ENCODE measurements at regions not wholly inside any gene's neighbourhood (a gene's known extent, or its start where the extent isn't known, plus 50 kb on each side); places are given as distances from the start of the nearest gene placed in this dataset.
"Not testable (repeated sequence)": the region's sequence is repeated elsewhere in the genome, so short reads cannot be mapped to it uniquely, and the experiment has no call there.

DNA sequence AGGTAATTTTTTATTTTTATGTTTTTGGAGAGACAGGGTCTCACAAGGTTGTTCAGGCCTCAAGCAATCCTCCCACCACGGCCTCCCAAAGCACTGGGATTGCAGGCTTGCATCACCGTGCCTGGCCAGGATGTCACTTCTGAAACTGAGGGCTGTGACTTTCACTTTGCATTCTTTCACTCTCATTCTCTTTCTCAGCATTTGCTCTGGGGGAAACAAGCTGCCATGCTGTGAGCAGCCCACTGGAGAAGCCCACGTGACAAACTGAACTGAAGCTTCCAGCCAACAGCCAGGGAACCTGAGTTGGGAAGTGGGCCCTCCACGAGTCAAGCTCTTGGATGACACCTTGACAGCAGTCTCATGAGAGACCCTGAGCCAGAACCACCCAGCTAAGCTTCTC, 109.4 kb downstream of the C5orf15 start:
- no peak for DNase-seq (ENCODE audit: extremely low read depth, low read depth, low spot score)

DNA sequence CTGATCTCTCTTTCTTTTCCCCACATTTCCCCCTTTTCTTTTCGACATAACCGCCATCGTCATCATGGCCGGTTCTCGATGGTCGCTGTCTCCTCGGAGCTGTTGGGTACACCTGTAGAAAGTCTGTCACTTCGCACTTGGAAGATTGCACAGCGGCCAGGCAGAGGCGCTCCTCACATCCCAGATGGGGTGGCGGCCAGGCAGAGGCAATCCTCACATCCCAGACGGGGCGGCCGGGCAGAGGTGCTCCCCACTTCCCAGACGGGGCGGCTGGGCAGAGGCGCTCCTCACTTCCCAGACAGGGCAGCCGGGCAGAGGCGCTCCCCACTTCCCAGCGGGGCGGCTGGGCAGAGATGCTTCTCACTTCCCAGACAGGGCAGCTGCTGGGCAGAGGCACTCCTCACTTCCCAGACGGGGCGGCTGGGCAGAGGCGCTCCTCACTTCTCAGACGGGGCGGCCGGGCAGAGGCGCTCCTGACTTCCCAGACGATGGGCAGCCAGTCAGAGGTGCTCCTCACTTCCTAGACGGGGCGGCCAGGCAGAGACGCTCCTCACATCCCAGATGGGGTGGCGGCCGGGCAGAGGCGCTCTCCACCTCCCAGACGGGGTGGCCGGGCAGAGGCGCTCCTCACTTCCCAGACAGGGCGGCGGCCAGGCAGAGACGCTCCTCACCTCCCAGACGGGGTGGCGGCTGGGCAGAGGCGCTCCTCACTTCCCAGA, 110.7 kb downstream of the C5orf15 start:
- not testable (repeated sequence) for DNase-seq (ENCODE audit: extremely low read depth, low read depth, low spot score)

DNA sequence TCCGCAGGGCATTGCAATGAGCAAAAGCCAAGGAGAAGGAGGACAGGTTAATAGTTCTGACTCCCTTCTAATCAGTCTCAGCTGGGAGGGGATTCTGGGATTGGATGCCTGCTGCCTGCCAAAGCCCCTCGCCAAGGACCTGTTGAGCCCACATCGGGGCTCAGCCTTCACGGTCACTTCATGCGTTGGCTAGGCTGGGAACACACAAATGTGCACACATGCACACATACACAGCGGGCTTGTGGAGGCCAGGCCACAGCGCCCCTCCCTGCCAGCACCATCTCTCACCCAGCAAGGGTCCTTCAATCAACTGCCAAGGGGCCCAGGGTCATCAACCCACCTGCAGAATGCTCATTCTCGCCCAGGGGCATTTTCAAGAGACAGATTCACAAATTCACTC, 113.9 kb downstream of the C5orf15 start:
- DNase-seq (ENCODE audit: extremely low read depth, low read depth, low spot score) = no peak

DNA sequence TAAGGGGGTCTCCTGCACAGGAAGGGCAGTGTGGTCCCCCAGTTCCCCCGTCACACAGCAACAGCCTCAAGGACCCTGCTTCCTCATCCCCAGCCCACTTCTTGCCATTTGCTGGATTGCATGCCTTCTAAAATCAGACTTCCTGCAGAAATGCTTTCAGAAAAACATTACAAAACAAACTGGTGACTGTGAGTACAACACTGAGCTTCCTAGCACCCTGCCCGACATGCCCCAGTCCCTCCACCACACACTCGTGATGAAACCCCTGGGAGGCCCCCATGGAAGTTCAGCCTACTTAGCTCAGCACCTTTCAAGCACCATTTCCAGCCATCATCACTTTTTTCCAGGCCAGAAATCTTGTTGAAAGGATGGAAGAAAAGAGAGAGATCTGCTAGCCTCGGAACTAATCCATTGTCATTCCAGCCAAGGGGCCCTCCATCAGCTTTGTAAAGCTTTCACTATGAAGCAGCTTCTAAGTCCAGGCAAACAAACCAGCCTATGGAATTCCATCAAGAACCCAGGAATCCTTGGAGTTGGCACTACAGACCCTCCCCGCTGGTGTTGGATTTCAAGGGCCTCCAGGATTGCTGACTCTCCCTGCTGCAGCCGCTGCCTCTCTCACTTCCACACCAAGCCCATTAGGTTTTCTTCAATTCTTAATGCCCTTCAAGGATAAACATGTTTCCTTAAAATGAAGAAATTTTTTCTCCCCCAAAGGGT, 114.6 kb downstream of the C5orf15 start:
- no peak for DNase-seq (ENCODE audit: extremely low read depth, low read depth, low spot score)

DNA sequence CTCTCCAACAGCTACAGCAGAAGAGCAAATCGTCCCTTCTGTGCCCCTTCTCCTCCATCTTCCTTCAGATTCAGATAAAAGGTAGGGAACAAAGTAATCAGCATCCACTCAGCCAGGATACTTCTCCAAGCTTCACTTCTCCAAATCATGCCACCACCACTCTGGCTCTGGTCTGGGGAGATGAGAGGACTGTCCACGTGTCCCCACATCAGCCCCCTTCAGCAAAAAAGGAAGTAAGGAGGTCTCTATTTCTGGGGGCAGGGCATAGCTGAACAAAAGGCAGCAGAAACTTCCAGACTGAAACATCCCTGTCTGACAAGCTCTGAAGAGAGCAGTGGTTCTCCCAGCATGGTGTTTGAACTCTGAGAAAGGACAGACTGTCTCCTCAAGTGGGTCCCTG, 116.9 kb downstream of the C5orf15 start:
- DNase-seq (ENCODE audit: extremely low read depth, low read depth, low spot score) = no peak

DNA sequence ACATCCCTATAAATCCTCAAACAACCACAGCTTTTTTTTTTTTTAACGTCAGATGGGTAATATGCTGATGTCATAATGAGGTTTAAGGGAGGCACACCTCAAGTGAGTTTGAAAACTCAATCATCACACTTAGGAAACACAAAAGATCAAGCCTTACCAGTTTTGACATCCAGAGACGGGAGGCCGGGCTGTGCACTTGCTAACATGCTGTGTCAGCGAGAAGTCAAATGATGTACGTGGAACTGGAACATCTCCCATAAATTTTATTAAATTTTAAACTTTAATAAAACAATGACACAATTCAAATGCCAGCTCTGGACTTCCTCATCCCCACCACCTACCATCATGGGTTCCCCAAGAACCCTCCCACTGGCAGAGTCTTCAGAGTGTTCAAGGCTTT, 117.6 kb downstream of the C5orf15 start:
- no peak for DNase-seq (ENCODE audit: extremely low read depth, low read depth, low spot score)

DNA sequence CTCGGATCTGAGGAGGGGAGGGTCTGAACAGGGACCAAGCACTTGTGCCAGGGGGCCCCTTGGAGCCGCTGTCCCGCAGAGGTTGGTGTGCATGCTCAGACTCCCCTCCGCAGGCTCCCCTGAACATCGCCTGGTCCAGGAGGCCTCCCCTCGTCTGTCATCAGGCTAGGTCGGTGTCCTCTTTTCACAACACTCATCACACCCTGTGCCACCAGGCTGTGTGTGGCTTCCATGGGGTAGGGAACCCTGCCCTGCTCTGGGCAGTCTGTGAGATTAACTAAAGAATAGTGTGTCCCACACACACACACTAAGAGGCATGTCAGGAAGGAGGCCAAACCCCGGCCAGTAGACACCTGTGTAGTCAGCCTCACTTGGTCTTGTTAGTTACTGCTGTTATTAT, 119.3 kb downstream of the C5orf15 start:
- DNase-seq (ENCODE audit: extremely low read depth, low read depth, low spot score) = no peak

DNA sequence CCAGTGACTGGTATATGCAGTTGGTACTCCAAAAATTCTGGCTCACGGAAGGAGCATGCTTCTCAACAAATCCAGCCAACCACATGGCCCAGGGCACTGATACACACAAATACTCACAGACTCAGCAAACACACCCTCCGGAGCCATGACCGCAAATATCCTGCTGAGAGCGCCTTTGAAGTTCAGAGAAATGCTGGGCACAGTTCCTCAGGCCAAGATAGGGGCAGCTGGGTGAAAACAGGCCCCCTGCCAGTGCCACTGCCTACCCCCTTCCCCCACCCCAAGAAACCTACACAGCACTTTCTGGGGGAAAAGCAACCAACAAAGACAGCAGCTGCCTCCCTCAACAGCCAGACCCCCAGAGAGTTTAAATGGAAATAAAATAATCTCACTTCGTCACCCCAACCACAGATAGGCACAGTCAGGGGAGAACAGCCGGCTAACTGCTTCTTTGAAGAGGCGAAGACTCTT, 120.0 kb downstream of the C5orf15 start:
- DNase-seq (ENCODE audit: extremely low read depth, low read depth, low spot score) = no peak

DNA sequence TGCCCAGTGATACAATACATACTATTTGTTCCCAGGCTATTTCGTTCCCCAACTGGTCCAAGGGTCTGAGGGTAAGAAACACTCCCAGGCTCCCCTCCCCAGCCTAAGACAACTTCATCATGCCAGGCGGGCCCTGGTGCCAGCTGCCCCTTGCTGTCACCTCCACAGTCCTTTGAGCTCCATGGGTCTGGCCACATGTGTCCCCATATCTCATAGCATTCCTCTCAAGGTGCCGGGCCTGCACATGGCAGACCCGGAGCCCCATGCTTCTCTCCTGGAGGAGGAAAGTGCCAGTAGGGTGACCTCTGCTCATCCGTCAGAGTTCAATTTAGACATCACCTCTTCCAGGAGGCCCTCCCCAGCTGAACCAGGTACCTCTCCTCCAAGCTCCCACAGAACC, 120.5 kb downstream of the C5orf15 start:
- no peak for DNase-seq (ENCODE audit: extremely low read depth, low read depth, low spot score)

DNA sequence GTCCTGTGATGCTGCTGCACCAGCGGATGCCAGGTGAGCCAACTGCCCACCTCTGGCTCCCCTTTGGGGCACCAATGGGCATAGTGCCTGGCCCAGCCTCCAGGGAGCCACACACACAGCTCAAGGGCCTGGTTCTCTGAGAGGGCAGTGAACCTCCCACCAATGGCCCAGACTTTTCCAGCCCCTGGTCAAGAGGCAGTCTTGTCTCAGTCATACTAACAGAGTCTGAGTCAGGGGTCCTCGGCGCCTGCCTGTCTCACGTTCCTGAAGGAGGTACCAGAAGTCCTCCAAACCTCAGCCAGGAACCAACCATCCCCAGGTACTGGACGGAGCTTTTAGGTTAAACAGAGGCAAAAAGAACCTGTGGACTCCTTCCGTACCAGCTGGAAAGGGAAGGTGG, 121.1 kb downstream of the C5orf15 start:
- no peak for DNase-seq (ENCODE audit: extremely low read depth, low read depth, low spot score)

DNA sequence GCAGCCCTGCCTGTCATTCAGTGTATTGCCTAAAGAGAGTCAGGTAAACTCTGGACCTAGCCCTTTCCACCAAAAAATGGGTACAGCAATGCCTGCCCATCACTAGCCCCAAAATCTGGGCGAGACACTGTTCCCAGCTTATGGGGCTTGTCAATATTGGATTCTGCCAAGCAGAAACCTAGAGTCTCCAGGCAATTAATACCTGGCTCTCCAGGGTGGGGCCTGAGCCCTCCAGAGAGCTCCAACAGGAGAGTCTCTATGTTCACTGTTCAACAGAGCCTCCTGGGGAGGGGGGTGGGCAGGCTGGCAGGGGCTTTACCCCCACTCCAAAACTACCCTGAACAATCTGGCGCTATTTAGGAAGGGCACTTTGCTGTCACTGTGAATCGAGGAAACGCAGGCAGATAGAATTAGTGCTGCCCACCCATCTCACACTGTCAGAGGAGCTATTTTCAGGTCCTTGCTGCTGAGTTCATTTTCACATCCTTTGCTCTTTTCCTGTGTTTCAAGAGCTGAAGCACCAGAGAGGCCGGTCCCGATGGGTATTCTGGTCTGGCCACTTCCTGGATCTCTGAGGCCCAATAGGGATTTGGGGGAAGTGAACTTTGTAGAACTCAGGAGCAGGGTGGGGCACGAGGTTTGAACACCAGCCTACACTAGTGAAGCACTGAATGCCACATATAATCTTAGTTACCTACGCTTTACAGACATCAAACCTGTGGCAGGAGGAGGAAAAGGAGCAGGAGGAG, 121.8 kb downstream of the C5orf15 start:
- DNase-seq (ENCODE audit: extremely low read depth, low read depth, low spot score) = no peak

DNA sequence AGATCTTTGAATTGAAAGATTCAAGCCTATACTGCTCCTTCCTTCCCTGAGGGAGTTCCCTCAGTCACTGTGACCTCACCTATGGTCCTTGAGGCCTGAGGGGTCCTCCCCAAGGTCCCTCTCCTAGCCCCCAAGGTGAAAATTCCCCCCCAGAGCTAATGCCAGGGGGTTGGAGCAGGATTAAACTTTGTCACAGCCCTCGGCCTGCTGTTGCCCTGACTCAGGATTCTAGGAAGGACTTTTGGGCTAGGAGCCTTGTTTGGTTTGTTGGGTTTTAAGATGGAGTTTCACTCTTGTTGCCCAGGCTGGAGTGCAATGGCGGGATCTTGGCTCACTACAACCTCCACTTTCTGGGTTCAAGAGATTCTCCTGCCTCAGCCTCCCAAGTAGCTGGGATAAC, 123.2 kb downstream of the C5orf15 start:
- no peak for DNase-seq (ENCODE audit: extremely low read depth, low read depth, low spot score)

DNA sequence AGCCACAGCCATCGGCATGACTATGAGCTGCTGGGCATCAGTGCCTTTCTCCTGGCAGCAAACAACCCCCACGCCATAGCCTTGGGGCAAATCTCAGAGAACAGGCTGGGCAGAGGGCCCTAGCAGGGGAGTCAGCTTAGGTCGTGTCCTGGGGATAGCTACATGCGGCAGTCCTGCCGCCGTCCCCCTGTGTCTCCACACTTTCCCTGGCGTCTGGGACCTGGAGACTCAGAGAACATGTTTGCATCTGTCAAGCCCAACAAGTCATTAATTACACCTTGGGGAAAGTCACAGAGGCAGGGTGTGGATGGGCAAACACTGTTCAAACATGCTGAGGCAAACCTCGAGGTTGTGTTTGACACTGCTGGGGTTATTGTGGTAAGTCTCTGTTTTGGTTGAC, 123.6 kb downstream of the C5orf15 start:
- no peak for DNase-seq (ENCODE audit: extremely low read depth, low read depth, low spot score)

DNA sequence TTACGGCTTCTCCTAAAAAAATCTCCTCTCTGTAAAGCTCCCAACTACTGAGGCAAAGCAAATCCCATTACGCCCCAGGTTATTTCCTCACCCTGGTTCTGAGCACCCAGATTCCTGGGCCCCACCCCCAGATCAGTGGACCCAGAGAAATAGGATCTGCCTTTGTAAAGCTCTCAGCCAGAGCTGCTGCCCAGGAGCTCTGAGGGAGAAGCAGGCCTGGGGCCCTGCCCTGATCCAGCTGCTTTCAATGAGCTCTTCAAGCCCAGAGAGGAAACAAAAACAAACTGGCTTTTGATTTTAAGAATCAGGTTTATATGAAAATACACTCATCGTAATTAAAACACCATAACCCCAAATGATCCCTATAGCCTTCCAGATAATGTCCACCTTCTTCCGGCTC, 124.5 kb downstream of the C5orf15 start:
- DNase-seq (ENCODE audit: extremely low read depth, low read depth, low spot score) = no peak

DNA sequence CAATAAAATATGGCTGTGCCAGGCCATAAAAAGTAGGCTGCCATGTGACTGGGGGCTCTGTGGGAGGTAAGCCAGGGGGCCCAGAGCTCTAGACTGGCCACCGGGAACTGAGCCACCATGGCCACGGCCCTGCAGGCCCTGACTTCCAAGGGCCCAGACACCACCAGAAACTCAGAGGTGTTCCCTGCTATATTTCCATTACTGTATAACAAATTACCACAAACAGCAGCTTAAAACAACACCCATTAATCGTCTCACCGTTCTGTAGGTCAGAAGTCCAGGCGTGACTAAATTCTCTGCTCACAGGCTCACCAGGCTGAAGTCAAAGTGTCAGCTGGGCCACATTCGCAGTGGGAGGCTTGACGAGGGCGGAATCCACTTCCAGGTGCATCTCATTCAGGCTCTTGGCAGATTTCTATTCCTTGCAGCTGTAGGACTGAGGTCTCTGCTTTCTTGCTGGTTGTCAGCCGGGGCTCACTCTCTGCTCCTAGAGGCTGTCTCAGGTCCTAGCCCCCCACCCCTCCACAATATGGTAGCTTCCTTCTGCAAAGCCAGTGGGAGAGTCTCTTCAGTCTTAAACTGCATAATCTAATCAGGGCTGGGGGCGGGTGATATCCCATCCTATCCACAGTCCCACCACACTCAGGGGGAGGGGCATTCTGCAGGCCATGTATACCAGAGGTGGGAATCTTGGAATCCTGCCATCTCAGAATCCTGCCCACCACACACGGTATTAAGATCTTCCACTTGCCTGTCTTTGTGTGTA, 125.4 kb downstream of the C5orf15 start:
- no peak for DNase-seq (ENCODE audit: extremely low read depth, low read depth, low spot score)

DNA sequence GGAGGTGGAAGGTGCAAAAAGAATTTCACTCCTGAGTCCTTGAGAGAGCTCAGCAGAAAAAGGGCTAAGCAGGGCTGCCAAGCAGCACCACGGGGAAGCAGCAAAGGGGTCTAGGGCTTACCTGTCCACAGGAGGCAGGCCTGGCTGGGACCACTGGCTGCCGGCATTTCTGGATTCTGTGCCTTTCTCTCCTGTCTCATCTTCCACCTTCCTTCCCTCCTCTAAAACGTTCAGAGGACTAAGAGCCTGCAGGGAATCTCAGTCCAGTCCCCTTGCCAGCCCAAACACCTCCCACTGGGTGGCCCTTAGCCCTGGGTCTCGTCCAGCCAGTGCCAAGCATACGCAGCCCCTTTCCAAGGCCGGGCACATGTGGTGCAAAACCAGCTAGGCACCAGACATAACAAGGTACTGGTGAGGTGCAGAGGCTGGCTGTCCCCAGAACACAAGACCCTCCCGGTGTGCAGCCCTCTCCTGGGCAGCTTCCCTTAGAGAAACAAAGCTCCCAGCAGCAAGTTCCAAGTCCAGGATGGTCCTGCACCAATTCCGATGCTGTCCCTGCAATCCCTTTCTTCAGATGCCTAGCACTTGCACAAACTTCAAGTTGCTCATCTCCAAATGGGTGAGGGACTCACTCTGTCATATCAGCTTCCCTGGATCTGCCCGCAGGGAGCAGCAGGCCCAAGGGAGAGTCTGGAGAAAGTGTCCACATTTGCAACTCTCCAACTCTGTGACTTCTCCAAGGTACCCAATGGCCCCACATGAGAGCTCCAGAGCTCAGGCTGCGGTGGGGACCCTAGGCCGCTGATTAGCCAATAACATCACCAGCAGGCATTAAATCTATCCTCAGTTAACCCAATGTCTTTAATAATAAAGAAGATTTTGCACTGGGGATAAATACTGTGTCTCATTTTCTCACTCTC, 126.3 kb downstream of the C5orf15 start:
- no peak for DNase-seq (ENCODE audit: extremely low read depth, low read depth, low spot score)

DNA sequence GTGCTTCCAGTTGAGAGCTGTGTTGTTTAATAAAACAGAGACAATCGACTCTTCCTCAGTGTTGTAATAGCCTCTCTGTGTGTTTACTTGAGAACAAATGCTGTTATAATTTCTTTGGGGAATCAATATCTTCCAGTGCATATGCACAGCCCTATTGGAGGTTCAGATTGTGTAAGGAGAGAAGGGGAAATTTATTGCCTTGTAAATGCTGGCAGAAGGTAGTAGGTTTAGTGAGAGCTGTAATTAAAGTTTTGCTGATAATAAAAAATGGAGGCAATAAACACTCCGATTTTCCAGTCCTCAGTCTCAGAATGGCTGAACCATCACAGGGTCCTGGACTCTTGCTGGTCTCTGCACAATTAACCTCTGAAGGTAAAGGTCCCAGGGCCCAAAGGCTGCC, 128.3 kb downstream of the C5orf15 start:
- DNase-seq (ENCODE audit: extremely low read depth, low read depth, low spot score) = no peak

DNA sequence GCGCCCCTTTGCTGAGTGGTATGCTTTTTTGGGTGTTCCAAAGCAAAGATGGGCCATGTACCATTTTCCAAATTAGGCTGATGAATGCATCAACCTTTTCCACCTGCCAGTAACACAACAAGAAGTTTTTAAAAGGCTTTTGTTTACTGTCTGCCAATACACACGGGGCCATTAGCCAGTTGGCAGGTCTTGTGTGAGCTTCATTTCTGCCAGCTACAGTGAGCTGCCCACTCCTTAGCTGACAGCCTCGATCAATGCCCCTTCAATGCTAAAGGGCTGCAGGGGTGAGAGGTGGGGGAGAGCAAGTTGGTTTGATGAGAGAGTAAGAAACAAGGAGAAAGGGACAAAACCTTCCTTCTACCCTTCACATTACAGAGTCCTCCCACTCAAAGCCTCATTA, 128.7 kb downstream of the C5orf15 start:
- DNase-seq (ENCODE audit: extremely low read depth, low read depth, low spot score) = no peak

DNA sequence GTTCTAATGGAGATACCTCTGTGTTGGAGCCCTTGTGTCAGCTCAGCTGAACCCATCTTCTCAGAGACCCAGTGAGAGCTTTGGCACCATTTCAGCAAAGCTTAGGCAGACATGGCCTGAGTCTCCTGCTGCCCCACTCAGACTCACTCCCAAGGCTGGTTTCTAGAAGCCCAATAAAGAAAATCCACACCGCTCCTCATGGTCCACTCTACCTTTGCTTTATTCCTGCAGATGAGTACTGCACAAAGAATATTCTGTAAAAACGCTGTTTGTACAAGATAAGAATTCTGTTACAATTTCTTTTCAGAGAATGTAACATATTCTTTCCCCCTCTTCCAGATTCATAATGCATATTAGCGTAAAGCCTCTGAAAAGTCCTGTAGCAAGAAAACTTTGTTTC, 129.3 kb downstream of the C5orf15 start:
- DNase-seq (ENCODE audit: extremely low read depth, low read depth, low spot score) = no peak

DNA sequence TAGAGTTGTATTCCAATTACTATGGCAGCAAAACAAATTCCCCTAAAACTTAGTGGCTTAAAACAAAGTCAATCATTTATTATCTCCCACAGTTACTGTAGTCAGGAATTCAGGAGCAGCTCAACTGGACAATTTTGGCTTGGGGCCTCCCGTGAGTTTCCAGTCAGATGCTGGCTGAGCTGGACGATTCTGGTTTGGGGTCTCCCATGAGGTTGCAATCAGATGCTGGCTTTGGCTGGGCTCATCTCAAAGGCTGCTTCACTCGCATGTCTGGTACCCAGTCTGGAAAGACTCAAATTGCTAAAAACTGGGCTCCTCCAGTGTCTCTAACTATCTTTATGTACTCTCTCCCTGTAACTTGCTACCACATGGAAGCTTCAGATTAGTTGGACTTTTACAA, 130.1 kb downstream of the C5orf15 start:
- DNase-seq (ENCODE audit: extremely low read depth, low read depth, low spot score) = no peak

Data from glomerular endothelial cell (primary cell).